OCI-LY7 (cell line): ENCODE measurements at regions not wholly inside any gene's neighbourhood (a gene's known extent, or its start where the extent isn't known, plus 50 kb on each side); places are given as distances from the start of the nearest gene placed in this dataset.

Experiments
- BruUV-seq: library from RNA; stranded (reverse); fragments of 400-500 nt; replicated peaks from 2 replicates; lab custom pipeline; 2021; lab: Mats Ljungman, UMichigan
- CTCF ChIA-PET: fragments of 300-600 bp; sonication (Branson Sonifier 250); formaldehyde crosslinking; loops from one replicate; lab custom pipeline; 2022; ENCODE audit warnings: antibody characterized with exemption; ENCODE audit not compliant: unreplicated experiment; lab: Charles Lee
- POLR2A ChIA-PET: fragments of 300-600 bp; sonication (Branson Sonifier 250); formaldehyde crosslinking; loops from one replicate; lab custom pipeline; 2022; ENCODE audit warnings: antibody characterized with exemption; lab: Charles Lee
- DNase-seq: peaks from one replicate; pipeline ENCODE4 v3.0.0-alpha.2; 2015; ENCODE audit warnings: low spot score
- H2AFZ ChIP-seq: fragments of 200-600 bp; sonication (generic), shearing (Covaris generic); 2 replicates; pipeline ENCODE4 v1.6.1; 2014; ENCODE audit warnings: mild to moderate bottlenecking, antibody characterized with exemption, low read length, moderate library complexity
- H3K27ac ChIP-seq: fragments of 200-600 bp; sonication (generic); 2 replicates; pipeline ENCODE4 v1.5.1; 2014; ENCODE audit warnings: mixed run types, low read depth, mild to moderate bottlenecking, moderate library complexity, low read length, inconsistent platforms; ENCODE audit not compliant: poor library complexity, severe bottlenecking
- H3K36me3 ChIP-seq: fragments of 200-600 bp; sonication (generic); 2 replicates; pipeline ENCODE4 v1.6.1; 2014; ENCODE audit warnings: mild to moderate bottlenecking, antibody characterized with exemption, low read length, moderate library complexity, mixed read lengths; ENCODE audit not compliant: insufficient read depth
- H3K4me1 ChIP-seq: fragments of 200-600 bp; sonication (generic); 2 replicates; pipeline ENCODE4 v1.5.1; 2014; ENCODE audit warnings: mild to moderate bottlenecking, low read length; ENCODE audit not compliant: insufficient read depth, poor library complexity, severe bottlenecking
- H3K4me2 ChIP-seq: fragments of 200-600 bp; sonication (generic); 2 replicates; pipeline ENCODE4 v1.6.1; 2014; ENCODE audit warnings: mild to moderate bottlenecking, low read length
- H3K4me3 ChIP-seq: fragments of 200-600 bp; sonication (generic); 2 replicates; pipeline ENCODE4 v1.5.1; 2014; ENCODE audit warnings: mild to moderate bottlenecking, low read depth, low read length; ENCODE audit not compliant: poor library complexity, severe bottlenecking
- H3K79me2 ChIP-seq: fragments of 200-600 bp; sonication (generic); 2 replicates; pipeline ENCODE4 v1.6.1; 2016; ENCODE audit warnings: low read depth, mild to moderate bottlenecking, low read length, moderate library complexity, mixed read lengths; ENCODE audit not compliant: insufficient read depth
- H3K9me2 ChIP-seq: fragments of 200-600 bp; sonication (generic); 2 replicates; pipeline ENCODE4 v1.6.1; 2016; ENCODE audit warnings: mild to moderate bottlenecking, low read length, mixed read lengths; ENCODE audit not compliant: insufficient read depth
- H3K9me3 ChIP-seq: fragments of 200-600 bp; sonication (generic); 2 replicates; pipeline ENCODE4 v1.6.1; 2014; ENCODE audit warnings: mild to moderate bottlenecking, mixed run types, low read length, mixed read lengths
- H4K20me1 ChIP-seq: fragments of 200-600 bp; sonication (generic); 2 replicates; pipeline ENCODE4 v1.6.1; 2014; ENCODE audit warnings: mild to moderate bottlenecking, antibody characterized with exemption, low read length, moderate library complexity, mixed read lengths; ENCODE audit not compliant: insufficient read depth
- CTCF ChIP-seq: fragments of 200-600 bp; sonication (generic); conservative IDR thresholded peaks from 2 replicates; pipeline ENCODE4 v1.5.1; 2014; ENCODE audit warnings: mild to moderate bottlenecking, antibody characterized with exemption, low read length, moderate library complexity, mixed read lengths
- EZH2phosphoT487 ChIP-seq: fragments of 200-600 bp; sonication (generic); IDR thresholded peaks from 2 replicates; pipeline ENCODE4 v1.6.1; 2018; ENCODE audit warnings: low read depth, borderline replicate concordance, mild to moderate bottlenecking, mixed run types, antibody characterized with exemption, low read length, moderate library complexity, mixed read lengths
- intact Hi-C: fragments of 100-400 bp; cut with micrococcal nuclease; formaldehyde crosslinking; loops from one replicate; pipeline ENCODE4 v1.10.0; 2022; ENCODE audit not compliant: unreplicated experiment

DNA sequence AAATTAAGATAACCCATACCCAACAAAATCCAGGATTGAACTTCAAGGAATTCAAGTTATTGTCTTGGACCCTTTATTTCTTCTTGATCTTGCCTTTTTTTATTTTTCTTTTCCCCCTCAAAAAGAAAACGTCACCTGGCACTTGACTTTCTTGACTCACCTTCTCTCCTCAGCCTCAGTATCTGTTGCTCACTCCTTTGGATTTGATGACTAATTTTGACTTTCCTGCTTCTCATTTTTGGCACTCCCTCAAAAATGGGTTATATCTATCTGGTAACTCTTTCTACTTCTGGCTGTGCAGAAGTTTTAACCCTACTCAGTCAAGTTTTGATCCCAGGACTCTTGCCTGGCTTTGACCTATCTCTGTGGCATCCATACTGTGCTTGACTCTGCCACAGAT, 66.6 kb upstream of the SPATA31D4 start:
- TF ChIP-seq CTCF (no peak), EZH2phosphoT487 (no peak)
- no peaks in the 10 kb centered on the region for H3K36me3 ChIP-seq

DNA sequence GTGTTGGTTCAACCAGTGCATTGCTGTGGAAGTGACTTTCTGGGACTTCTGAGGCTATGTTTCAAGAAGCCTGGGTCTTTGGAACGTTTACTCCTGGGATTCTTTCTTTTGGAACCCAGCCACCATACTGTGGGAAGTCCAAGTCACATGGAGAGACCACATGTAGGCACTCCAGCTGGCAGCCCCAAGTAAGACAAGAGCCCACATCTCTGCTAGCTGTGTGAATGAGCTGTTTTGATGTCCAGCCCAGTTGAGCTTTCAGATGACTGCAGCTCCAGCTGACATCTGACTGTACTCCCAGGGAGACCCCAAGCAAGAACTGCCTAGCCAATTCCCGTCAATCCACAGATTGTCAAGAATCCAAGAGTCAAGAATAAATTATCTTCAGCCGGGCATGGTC, 60.1 kb upstream of the SPATA31D4 start:
- no peaks in the 10 kb centered on the region for H3K4me1 ChIP-seq
- no peak for TF ChIP-seq EZH2phosphoT487
- no peak for TF ChIP-seq CTCF
- no peak overlapping the region for H3K27ac ChIP-seq
- intact Hi-C loops: no loop called here
- no peaks in the 10 kb centered on the region for H3K36me3 ChIP-seq
- no peak for DNase-seq
- H3K4me2 ChIP-seq: no peak overlapping the region
- H3K9me2 ChIP-seq: no peaks in the 10 kb centered on the region
- CTCF ChIA-PET: no interaction called here
- POLR2A ChIA-PET: no interaction called here
- no peaks in the 10 kb centered on the region for H4K20me1 ChIP-seq
- no peaks in the 10 kb centered on the region for H3K79me2 ChIP-seq
- no TSS peak for BruUV-seq
- no peaks in the 10 kb centered on the region for H3K9me3 ChIP-seq
- no peak overlapping the region for H3K4me3 ChIP-seq
- H2AFZ ChIP-seq: no peak overlapping the region

More for the DNA sequence above, 66.6 kb upstream of the SPATA31D4 start:
- no peaks in the 10 kb centered on the region for H3K79me2 ChIP-seq
- no peak overlapping the region for H3K4me3 ChIP-seq
- intact Hi-C loops: no loop called here
- CTCF ChIA-PET: no interaction called here
- no peak overlapping the region for H3K27ac ChIP-seq
- H4K20me1 ChIP-seq: no peaks in the 10 kb centered on the region
- DNase-seq: no peak
- H3K9me2 ChIP-seq: no peaks in the 10 kb centered on the region
- BruUV-seq: no TSS peak
- POLR2A ChIA-PET: interaction anchor here (0.6 kb wide), 1 partner anchor 148 kb away, joined by 3 read pairs; no protein-coding TSS in a partner anchor
- no peaks in the 10 kb centered on the region for H3K4me1 ChIP-seq
- no peak overlapping the region for H3K4me2 ChIP-seq
- no peak overlapping the region for H2AFZ ChIP-seq
- H3K9me3 ChIP-seq: no peaks in the 10 kb centered on the region

GRCh38 chr9:81871695-81872094, 56.5 kb upstream of the SPATA31D4 start:
- Histone ChIP-seq H3K4me3 (no peak overlapping the region), H3K4me1 (no peaks in the 10 kb centered on the region), H3K27ac (no peak overlapping the region), H3K4me2 (no peak overlapping the region), H2AFZ (no peak overlapping the region), H3K36me3 (no peaks in the 10 kb centered on the region), H4K20me1 (no peaks in the 10 kb centered on the region), H3K79me2 (no peaks in the 10 kb centered on the region), H3K9me2 (no peaks in the 10 kb centered on the region), H3K9me3 (no peaks in the 10 kb centered on the region)
- intact Hi-C loops: no loop called here
- POLR2A ChIA-PET: interaction anchor here (1.0 kb wide), 1 partner anchor 14 kb away, joined by 3 read pairs; no protein-coding TSS in a partner anchor
- BruUV-seq: no TSS peak
- no peak for TF ChIP-seq EZH2phosphoT487
- no peak for TF ChIP-seq CTCF
- no peak for DNase-seq
- CTCF ChIA-PET: no interaction called here
